Osteocyte (in vitro differentiated cells): ENCODE measurements at regions not wholly inside any gene's neighbourhood (a gene's known extent, or its start where the extent isn't known, plus 50 kb on each side); places are given as distances from the start of the nearest gene placed in this dataset.

ENCODE experiments used
- DNase-seq: peaks from one replicate; pipeline ENCODE4 v3.0.0; 2021; ENCODE audit warnings: mixed read lengths; ENCODE audit not compliant: unreplicated experiment; ENCODE audit errors: extremely low spot score
- H3K27ac Mint-ChIP-seq: one replicate; pipeline ENCODE4 v1.8.0; 2021; ENCODE audit warnings: mild to moderate bottlenecking, mixed read lengths; ENCODE audit not compliant: unreplicated experiment
- H3K27me3 Mint-ChIP-seq: one replicate; pipeline ENCODE4 v1.8.0; 2021; ENCODE audit warnings: mixed read lengths; ENCODE audit not compliant: unreplicated experiment
- H3K36me3 Mint-ChIP-seq: one replicate; pipeline ENCODE4 v1.8.0; 2021; ENCODE audit warnings: mixed read lengths; ENCODE audit not compliant: unreplicated experiment
- H3K4me1 Mint-ChIP-seq: one replicate; pipeline ENCODE4 v1.8.0; 2021; ENCODE audit warnings: mixed read lengths; ENCODE audit not compliant: unreplicated experiment
- H3K4me3 Mint-ChIP-seq: one replicate; pipeline ENCODE4 v1.8.0; 2021; ENCODE audit warnings: mild to moderate bottlenecking, moderate library complexity, mixed read lengths; ENCODE audit not compliant: unreplicated experiment
- H3K9me3 Mint-ChIP-seq: one replicate; pipeline ENCODE4 v1.8.0; 2021; ENCODE audit warnings: mixed read lengths; ENCODE audit not compliant: unreplicated experiment
- TF ChIP-seq, protein P1 (sequence below): fragments of 200-600 bp; sonication (generic); IDR thresholded peaks from 2 replicates; pipeline ENCODE4 v1.5.0; 2021; ENCODE audit warnings: antibody characterized with exemption, mild to moderate bottlenecking, moderate library complexity

GRCh38 chr11:69969890-69970784 lies 108.0 kb upstream of the ANO1 start:
- Mint-ChIP-seq H3K9me3 (no peaks in the 10 kb centered on the region), H3K27ac (no peak overlapping the region), H3K4me3 (no peak overlapping the region), H3K4me1 (no peaks in the 10 kb centered on the region), H3K36me3 (no peaks in the 10 kb centered on the region), H3K27me3 (peaks cover 15% of the 10 kb centered on the region)
- DNase-seq = no peak
- TF ChIP-seq, protein P1, sequence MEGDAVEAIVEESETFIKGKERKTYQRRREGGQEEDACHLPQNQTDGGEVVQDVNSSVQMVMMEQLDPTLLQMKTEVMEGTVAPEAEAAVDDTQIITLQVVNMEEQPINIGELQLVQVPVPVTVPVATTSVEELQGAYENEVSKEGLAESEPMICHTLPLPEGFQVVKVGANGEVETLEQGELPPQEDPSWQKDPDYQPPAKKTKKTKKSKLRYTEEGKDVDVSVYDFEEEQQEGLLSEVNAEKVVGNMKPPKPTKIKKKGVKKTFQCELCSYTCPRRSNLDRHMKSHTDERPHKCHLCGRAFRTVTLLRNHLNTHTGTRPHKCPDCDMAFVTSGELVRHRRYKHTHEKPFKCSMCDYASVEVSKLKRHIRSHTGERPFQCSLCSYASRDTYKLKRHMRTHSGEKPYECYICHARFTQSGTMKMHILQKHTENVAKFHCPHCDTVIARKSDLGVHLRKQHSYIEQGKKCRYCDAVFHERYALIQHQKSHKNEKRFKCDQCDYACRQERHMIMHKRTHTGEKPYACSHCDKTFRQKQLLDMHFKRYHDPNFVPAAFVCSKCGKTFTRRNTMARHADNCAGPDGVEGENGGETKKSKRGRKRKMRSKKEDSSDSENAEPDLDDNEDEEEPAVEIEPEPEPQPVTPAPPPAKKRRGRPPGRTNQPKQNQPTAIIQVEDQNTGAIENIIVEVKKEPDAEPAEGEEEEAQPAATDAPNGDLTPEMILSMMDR = no peak

DNA sequence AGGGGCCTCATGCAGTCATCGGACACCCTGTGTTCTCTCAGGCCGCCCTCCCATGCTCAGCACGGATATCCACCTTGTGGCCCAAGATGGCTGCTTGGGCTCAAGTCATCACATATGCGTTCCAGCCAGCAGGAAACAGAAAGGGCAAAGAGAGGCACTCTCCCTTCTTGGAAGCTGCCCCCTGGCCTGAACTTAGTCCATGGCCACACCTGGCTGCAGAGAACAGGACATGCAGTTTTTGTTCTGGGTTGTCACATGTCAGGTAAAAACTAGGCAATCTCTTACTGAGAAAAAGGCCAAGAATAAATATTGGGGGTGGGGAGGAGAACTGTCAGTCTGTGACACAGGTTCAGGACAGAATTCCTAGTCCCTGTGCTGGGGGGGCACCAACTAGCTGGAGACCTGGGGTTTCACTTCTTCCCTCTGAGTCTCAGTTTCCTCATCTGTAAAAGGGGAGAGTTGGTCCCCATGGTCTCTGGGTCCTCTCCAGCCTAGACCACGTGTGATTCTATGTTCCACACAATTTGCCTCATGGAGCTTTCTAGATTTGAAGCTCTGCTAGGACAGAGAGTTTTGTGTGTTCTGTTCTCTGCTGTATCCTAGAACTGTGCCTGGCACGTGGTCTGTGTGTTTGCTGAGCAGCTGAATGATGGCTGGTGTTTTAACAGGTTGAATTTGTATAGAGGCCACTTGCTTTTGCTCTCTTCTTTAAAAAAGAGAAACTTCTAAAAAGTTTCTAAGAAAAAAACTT lies 107.2 kb upstream of the ANO1 start:
- H3K27ac Mint-ChIP-seq = no peak overlapping the region
- no peak for DNase-seq
- H3K9me3 Mint-ChIP-seq = no peaks in the 10 kb centered on the region

DNA sequence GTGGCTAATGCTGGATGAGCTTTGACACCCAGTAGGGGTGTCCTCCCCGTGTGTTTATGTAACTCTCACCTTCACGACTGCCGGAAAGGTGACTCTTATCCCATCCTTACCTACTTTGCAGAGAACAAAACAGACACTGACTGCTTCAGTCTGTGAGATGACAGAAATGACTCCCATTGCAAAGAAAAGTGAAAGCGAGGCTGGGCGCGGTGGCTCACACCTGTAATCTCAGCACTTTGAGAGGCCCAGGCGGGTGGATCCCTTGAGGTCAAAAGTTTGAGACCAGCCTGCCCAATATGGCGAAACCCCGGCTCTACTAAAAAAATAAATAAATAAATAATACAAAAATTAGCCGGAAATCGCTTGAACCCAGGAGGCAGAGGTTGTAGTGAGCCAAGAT lies 106.4 kb upstream of the ANO1 start:
- no peaks in the 10 kb centered on the region for H3K36me3 Mint-ChIP-seq
- TF ChIP-seq, protein P1 = no peak
- H3K4me3 Mint-ChIP-seq = no peak overlapping the region
- peaks cover 15% of the 10 kb centered on the region for H3K27me3 Mint-ChIP-seq
- no peaks in the 10 kb centered on the region for H3K4me1 Mint-ChIP-seq
- no peaks in the 10 kb centered on the region for H3K9me3 Mint-ChIP-seq
- H3K27ac Mint-ChIP-seq = no peak overlapping the region
- DNase-seq = no peak

More for the DNA sequence above, 107.2 kb upstream of the ANO1 start:
- Mint-ChIP-seq H3K27me3 (peaks cover 15% of the 10 kb centered on the region), H3K36me3 (no peaks in the 10 kb centered on the region), H3K4me3 (no peak overlapping the region), H3K4me1 (no peaks in the 10 kb centered on the region)
- TF ChIP-seq, protein P1 = no peak

- TF ChIP-seq, protein P1 = no peak
- Mint-ChIP-seq H3K36me3 (no peaks in the 10 kb centered on the region), H3K4me1 (no peaks in the 10 kb centered on the region), H3K4me3 (no peak overlapping the region), H3K27me3 (peaks cover 15% of the 10 kb centered on the region), H3K9me3 (no peaks in the 10 kb centered on the region), H3K27ac (no peak overlapping the region)
- DNase-seq = no peak
Measured at GRCh38 chr11:69972351-69972802, 105.7 kb upstream of the ANO1 start.

DNA sequence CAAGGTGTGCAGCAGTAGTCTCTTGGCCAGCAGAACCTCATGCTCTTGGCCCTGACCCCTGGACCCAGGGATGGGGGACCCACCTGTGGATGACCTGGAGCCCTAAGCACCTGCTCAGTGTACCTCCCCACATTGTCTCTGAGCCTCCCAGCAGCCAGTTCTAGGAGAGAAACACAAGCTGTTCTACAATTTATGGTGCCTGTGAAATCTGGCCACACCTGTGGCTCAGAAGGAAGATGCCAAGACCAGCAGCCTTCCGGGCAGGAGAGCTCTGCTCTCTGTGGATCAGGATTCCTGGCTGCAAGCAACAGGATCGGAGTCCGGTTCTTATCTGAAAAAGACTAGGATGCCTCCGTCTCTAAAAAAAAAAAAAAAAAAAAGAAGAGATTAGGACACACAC lies 103.6 kb upstream of the ANO1 start:
- no peaks in the 10 kb centered on the region for H3K36me3 Mint-ChIP-seq
- no peak for DNase-seq
- no peak overlapping the region for H3K27ac Mint-ChIP-seq
- no peaks in the 10 kb centered on the region for H3K4me1 Mint-ChIP-seq
- H3K9me3 Mint-ChIP-seq = no peaks in the 10 kb centered on the region
- no peak overlapping the region for H3K4me3 Mint-ChIP-seq
- TF ChIP-seq, protein P1 = no peak
- H3K27me3 Mint-ChIP-seq = peaks cover 23% of the 10 kb centered on the region
